ENCODE measurements at regions not wholly inside any gene's neighbourhood (a gene's known extent, or its start where the extent isn't known, plus 50 kb on each side); places are given as distances from the start of the nearest gene placed in this dataset.

DNA sequence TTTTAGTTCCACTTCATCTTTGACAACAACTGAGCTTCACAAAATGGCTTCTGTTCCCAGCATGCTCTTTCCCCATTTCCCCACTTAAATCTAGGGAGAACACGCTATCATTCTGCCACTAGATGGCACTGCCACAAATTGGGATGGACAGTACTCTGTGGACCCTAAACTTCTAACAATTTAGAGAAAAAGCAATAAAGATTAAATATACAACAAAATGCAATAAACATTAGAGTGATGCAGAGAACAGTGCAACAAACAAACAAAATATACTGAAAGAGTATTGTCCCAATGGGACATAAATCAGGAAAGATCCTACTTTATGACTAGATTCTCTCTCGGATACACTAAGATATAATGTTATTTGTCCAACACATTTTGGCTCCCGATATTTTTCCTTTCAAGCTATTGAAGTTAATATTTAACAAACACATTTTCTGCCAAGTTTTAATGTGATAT, 169.7 kb upstream of the TMCO5A start:
- TF ChIP-seq, protein P1, sequence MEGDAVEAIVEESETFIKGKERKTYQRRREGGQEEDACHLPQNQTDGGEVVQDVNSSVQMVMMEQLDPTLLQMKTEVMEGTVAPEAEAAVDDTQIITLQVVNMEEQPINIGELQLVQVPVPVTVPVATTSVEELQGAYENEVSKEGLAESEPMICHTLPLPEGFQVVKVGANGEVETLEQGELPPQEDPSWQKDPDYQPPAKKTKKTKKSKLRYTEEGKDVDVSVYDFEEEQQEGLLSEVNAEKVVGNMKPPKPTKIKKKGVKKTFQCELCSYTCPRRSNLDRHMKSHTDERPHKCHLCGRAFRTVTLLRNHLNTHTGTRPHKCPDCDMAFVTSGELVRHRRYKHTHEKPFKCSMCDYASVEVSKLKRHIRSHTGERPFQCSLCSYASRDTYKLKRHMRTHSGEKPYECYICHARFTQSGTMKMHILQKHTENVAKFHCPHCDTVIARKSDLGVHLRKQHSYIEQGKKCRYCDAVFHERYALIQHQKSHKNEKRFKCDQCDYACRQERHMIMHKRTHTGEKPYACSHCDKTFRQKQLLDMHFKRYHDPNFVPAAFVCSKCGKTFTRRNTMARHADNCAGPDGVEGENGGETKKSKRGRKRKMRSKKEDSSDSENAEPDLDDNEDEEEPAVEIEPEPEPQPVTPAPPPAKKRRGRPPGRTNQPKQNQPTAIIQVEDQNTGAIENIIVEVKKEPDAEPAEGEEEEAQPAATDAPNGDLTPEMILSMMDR (IDR thresholded peaks at IDR 0.05; ENCODE audit: insufficient read depth, low read length): peak; percentile 46
- TF ChIP-seq SPI1 (IDR thresholded peaks at IDR 0.05; ENCODE audit: borderline replicate concordance, low read depth): no peak
- no peak for TF ChIP-seq POLR2AphosphoS5 (IDR thresholded peaks at IDR 0.05; ENCODE audit: low read depth)
- TF ChIP-seq, protein P2, sequence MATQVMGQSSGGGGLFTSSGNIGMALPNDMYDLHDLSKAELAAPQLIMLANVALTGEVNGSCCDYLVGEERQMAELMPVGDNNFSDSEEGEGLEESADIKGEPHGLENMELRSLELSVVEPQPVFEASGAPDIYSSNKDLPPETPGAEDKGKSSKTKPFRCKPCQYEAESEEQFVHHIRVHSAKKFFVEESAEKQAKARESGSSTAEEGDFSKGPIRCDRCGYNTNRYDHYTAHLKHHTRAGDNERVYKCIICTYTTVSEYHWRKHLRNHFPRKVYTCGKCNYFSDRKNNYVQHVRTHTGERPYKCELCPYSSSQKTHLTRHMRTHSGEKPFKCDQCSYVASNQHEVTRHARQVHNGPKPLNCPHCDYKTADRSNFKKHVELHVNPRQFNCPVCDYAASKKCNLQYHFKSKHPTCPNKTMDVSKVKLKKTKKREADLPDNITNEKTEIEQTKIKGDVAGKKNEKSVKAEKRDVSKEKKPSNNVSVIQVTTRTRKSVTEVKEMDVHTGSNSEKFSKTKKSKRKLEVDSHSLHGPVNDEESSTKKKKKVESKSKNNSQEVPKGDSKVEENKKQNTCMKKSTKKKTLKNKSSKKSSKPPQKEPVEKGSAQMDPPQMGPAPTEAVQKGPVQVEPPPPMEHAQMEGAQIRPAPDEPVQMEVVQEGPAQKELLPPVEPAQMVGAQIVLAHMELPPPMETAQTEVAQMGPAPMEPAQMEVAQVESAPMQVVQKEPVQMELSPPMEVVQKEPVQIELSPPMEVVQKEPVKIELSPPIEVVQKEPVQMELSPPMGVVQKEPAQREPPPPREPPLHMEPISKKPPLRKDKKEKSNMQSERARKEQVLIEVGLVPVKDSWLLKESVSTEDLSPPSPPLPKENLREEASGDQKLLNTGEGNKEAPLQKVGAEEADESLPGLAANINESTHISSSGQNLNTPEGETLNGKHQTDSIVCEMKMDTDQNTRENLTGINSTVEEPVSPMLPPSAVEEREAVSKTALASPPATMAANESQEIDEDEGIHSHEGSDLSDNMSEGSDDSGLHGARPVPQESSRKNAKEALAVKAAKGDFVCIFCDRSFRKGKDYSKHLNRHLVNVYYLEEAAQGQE (IDR thresholded peaks at IDR 0.05; ENCODE audit: insufficient replicate concordance, low read depth): no peak

Data from HL-60 (cell line).